Head of caudate nucleus (tissue), 42 donors: ENCODE measurements at regions not wholly inside any gene's neighbourhood (a gene's known extent, or its start where the extent isn't known, plus 50 kb on each side); places are given as distances from the start of the nearest gene placed in this dataset.
"Not testable (repeated sequence)": the region's sequence is repeated elsewhere in the genome, so short reads cannot be mapped to it uniquely, and the experiment has no call there.

ENCODE experiments used
- DNase-seq, 42 donors: peaks; one replicate each; pipeline versions ENCODE4 v3.0.0 to v3.0.0-alpha.2; 2020 to 2021; ENCODE audit warnings: mixed read lengths in 7 of 42
- intact Hi-C: fragments of 100-400 bp; cut with DNase I; formaldehyde crosslinking; loops from one replicate; pipeline ENCODE4 v1.15.0; 2022

GRCh38 chr19:28159065-28159464, 1053.9 kb downstream of the UQCRFS1 start:
- intact Hi-C loops = no loop called here
- DNase-seq = no peak

GRCh38 chr19:28155265-28155664, 1057.7 kb downstream of the UQCRFS1 start:
- no peak for DNase-seq
- intact Hi-C loops = no loop called here

GRCh38 chr19:28154077-28154476, 1058.9 kb downstream of the UQCRFS1 start:
- DNase-seq = no peak
- intact Hi-C loops = no loop called here

GRCh38 chr19:28153123-28153522, 1059.8 kb downstream of the UQCRFS1 start:
- intact Hi-C loops = no loop called here
- no peak for DNase-seq

- intact Hi-C loops = no loop called here
Observed at GRCh38 chr19:28152195-28152594, 1060.8 kb downstream of the UQCRFS1 start.

GRCh38 chr19:28150129-28150528, 1062.8 kb downstream of the UQCRFS1 start:
- intact Hi-C loops = no loop called here
- no peak for DNase-seq

More at GRCh38 chr19:28152195-28152594, 1060.8 kb downstream of the UQCRFS1 start:
- peak in 4 of 42 donors; percentile 6 to 40 (median 32) for DNase-seq

GRCh38 chr19:28148554-28148953, 1064.4 kb downstream of the UQCRFS1 start:
- DNase-seq = no peak

GRCh38 chr19:28142258-28142657, 1070.7 kb downstream of the UQCRFS1 start:
- intact Hi-C loops = no loop called here
- DNase-seq = no peak

More at GRCh38 chr19:28148554-28148953, 1064.4 kb downstream of the UQCRFS1 start:
- intact Hi-C loops = no loop called here

- intact Hi-C loops = no loop called here
- DNase-seq = no peak
Observed at GRCh38 chr19:28140201-28140600, 1072.8 kb downstream of the UQCRFS1 start.

GRCh38 chr19:28137772-28138171, 1075.2 kb downstream of the UQCRFS1 start:
- intact Hi-C loops = no loop called here
- no peak for DNase-seq

GRCh38 chr19:28136796-28137195, 1076.2 kb downstream of the UQCRFS1 start:
- no peak for DNase-seq
- intact Hi-C loops = no loop called here

- intact Hi-C loops = no loop called here
- no peak for DNase-seq
Observed at GRCh38 chr19:28135825-28136224, 1077.1 kb downstream of the UQCRFS1 start.

GRCh38 chr19:28134311-28134710, 1078.6 kb downstream of the UQCRFS1 start:
- intact Hi-C loops = no loop called here
- no peak for DNase-seq

- intact Hi-C loops, DNase-seq: not testable (repeated sequence)
Observed at GRCh38 chr19:28130881-28131280, 1082.1 kb downstream of the UQCRFS1 start.

- DNase-seq = no peak
- intact Hi-C loops = no loop called here
Observed at GRCh38 chr19:28130066-28130511, 1082.9 kb downstream of the UQCRFS1 start.

GRCh38 chr19:28128341-28128740, 1084.6 kb downstream of the UQCRFS1 start:
- intact Hi-C loops = no loop called here
- no peak for DNase-seq

GRCh38 chr19:28126135-28126898, 1086.6 kb downstream of the UQCRFS1 start:
- no peak for DNase-seq
- intact Hi-C loops = no loop called here

GRCh38 chr19:28122734-28123133, 1090.2 kb downstream of the UQCRFS1 start:
- no peak for DNase-seq
- intact Hi-C loops = no loop called here

- intact Hi-C loops = no loop called here
- DNase-seq = no peak
Observed at GRCh38 chr19:28118235-28118634, 1094.7 kb downstream of the UQCRFS1 start.

GRCh38 chr19:28117143-28117542, 1095.8 kb downstream of the UQCRFS1 start:
- DNase-seq = no peak
- intact Hi-C loops = no loop called here

- intact Hi-C loops, DNase-seq: not testable (repeated sequence)
Observed at GRCh38 chr19:28116379-28116778, 1096.6 kb downstream of the UQCRFS1 start.
